T-helper 2 cell treated with Interferon-gamma antibody and Interleukin-4, amounts not matched to agents 5 μg/mL and 100 μg/mL, for 36 hours (primary cell): ENCODE measurements at regions not wholly inside any gene's neighbourhood (a gene's known extent, or its start where the extent isn't known, plus 50 kb on each side); places are given as distances from the start of the nearest gene placed in this dataset.

Experiments used
- DNase-seq: peaks from one replicate; pipeline ENCODE4 v3.0.0; 2021; ENCODE audit warnings: low spot score
- H3K27ac Mint-ChIP-seq: one replicate; pipeline ENCODE4 v1.8.0; 2021; ENCODE audit warnings: mild to moderate bottlenecking, mixed read lengths
- H3K27me3 Mint-ChIP-seq: one replicate; pipeline ENCODE4 v1.8.0; 2021; ENCODE audit warnings: low read depth, mixed read lengths
- H3K36me3 Mint-ChIP-seq: one replicate; pipeline ENCODE4 v1.8.0; 2021; ENCODE audit warnings: low read depth, mixed read lengths
- H3K4me1 Mint-ChIP-seq: one replicate; pipeline ENCODE4 v1.8.0; 2021; ENCODE audit warnings: low read depth, mixed read lengths
- H3K4me3 Mint-ChIP-seq: one replicate; pipeline ENCODE4 v1.8.0; 2022; ENCODE audit warnings: mild to moderate bottlenecking, moderate library complexity, mixed read lengths
- H3K9me3 Mint-ChIP-seq: one replicate; pipeline ENCODE4 v1.8.0; 2021; ENCODE audit warnings: mixed read lengths

GRCh38 chr5:126716861-126717260, 60.1 kb upstream of the LMNB1 start:
- Mint-ChIP-seq H3K4me3 (no peak overlapping the region), H3K4me1 (peaks cover 2% of the 10 kb centered on the region), H3K36me3 (no peaks in the 10 kb centered on the region), H3K27ac (no peak overlapping the region), H3K27me3 (no peaks in the 10 kb centered on the region), H3K9me3 (peaks cover 5% of the 10 kb centered on the region)
- no peak for DNase-seq

GRCh38 chr5:126718236-126718868, 58.6 kb upstream of the LMNB1 start:
- Mint-ChIP-seq H3K9me3 (peaks cover 2% of the 10 kb centered on the region), H3K4me1 (peaks cover 2% of the 10 kb centered on the region), H3K27me3 (no peaks in the 10 kb centered on the region), H3K36me3 (no peaks in the 10 kb centered on the region), H3K27ac (no peak overlapping the region), H3K4me3 (no peak overlapping the region)
- DNase-seq, result no peak

DNA sequence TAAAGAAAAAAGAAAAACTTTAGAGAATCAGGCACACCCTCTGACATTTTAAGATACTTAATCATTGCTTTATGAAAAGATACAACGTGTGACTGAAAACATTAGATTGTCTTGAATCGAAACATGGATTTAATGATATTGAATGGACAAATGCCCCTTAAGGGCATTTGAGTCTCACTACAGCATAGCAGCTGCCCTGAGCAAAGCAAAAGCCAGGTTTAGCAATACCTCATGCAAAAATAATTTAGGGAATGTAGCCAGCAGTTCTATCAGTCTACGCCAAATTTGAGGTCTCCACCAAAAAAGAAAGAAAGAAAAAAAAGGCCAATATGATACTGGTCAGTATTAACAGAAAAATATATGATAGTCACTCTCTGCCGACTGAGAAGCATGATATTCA, 56.6 kb upstream of the LMNB1 start:
- Mint-ChIP-seq H3K36me3 (no peaks in the 10 kb centered on the region), H3K4me1 (peaks cover 2% of the 10 kb centered on the region), H3K4me3 (no peak overlapping the region), H3K9me3 (peaks cover 3% of the 10 kb centered on the region), H3K27ac (no peak overlapping the region), H3K27me3 (no peaks in the 10 kb centered on the region)
- no peak for DNase-seq

DNA sequence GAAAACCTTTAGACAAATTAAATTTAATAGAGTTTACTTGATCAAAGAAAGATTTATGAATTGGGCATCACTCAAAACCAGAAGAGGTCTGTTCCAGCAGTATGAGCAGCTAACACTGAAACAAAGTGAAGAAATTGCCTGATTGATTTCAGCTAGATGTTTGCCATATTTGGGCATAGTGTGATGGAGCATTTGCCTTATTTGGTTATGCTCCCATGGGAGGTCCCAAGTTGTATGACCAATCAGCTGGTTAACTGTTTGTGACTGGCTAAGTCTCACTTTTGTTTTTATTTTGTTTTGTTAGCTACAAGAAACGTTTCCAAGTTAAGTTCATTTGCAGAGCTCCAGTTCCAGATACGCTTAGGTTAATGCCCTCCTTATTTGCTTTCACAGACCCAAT, 53.3 kb upstream of the LMNB1 start:
- no peak for DNase-seq
- H3K27ac Mint-ChIP-seq, result no peak overlapping the region
- no peak overlapping the region for H3K4me3 Mint-ChIP-seq
- no peaks in the 10 kb centered on the region for H3K27me3 Mint-ChIP-seq
- H3K36me3 Mint-ChIP-seq, result no peaks in the 10 kb centered on the region
- no peaks in the 10 kb centered on the region for H3K4me1 Mint-ChIP-seq
- peaks cover 3% of the 10 kb centered on the region for H3K9me3 Mint-ChIP-seq
